ENCODE measurements at regions not wholly inside any gene's neighbourhood (a gene's known extent, or its start where the extent isn't known, plus 50 kb on each side); places are given as distances from the start of the nearest gene placed in this dataset.

GRCh38 chr1:59151860-59152259, 145.0 kb upstream of the FGGY start:
- Histone ChIP-seq H3K79me2 (replicated peaks; ENCODE audit: insufficient read depth, low read length) (no peaks in the 10 kb centered on the region), H3K36me3 (ENCODE audit: insufficient read depth, low read length) (no peaks in the 10 kb centered on the region), H3K9me3 (ENCODE audit: low read length) (no peaks in the 10 kb centered on the region), H3K4me3 (ENCODE audit: low read length) (no peak overlapping the region), H4K20me1 (ENCODE audit: insufficient read depth) (no peaks in the 10 kb centered on the region), H3F3A (ENCODE audit: insufficient read depth, low read length, poor library complexity, severe bottlenecking) (no peaks in the 10 kb centered on the region), H3K9ac (ENCODE audit: low read length) (no peak overlapping the region), H3K9me2 (ENCODE audit: insufficient read depth, low read length) (no peaks in the 10 kb centered on the region), H2AFZ (ENCODE audit: low read depth, low read length) (no peak overlapping the region), H3K27ac (ENCODE audit: low read length) (no peak overlapping the region), H3K27me3 (ENCODE audit: insufficient read depth, low read depth, low read length) (peaks cover 13% of the 10 kb centered on the region), H3K4me2 (ENCODE audit: low read length) (no peak overlapping the region)
- TF ChIP-seq TAF1 (IDR thresholded peaks at IDR 0.05; ENCODE audit: low read depth): no peak
- TF ChIP-seq CTCF (IDR thresholded peaks at IDR 0.05; ENCODE audit: poor library complexity, severe bottlenecking): no peak
- TF ChIP-seq POLR2AphosphoS5 (IDR thresholded peaks at IDR 0.05): no peak
- no peak for TF ChIP-seq MXI1 (conservative IDR thresholded peaks at IDR 0.05; ENCODE audit: poor library complexity, severe bottlenecking)
- TF ChIP-seq RAD21 (conservative IDR thresholded peaks at IDR 0.05): no peak
- no peak for TF ChIP-seq EP300 (conservative IDR thresholded peaks at IDR 0.05; ENCODE audit: poor library complexity, severe bottlenecking)
- TF ChIP-seq EZH2 (IDR thresholded peaks at IDR 0.05; ENCODE audit: borderline replicate concordance, insufficient read depth, low read length, poor library complexity, severe bottlenecking): no peak
- no peak for TF ChIP-seq SMC3 (conservative IDR thresholded peaks at IDR 0.05; ENCODE audit: poor library complexity)
- TF ChIP-seq REST (IDR thresholded peaks at IDR 0.05; ENCODE audit: borderline replicate concordance): no peak

DNA sequence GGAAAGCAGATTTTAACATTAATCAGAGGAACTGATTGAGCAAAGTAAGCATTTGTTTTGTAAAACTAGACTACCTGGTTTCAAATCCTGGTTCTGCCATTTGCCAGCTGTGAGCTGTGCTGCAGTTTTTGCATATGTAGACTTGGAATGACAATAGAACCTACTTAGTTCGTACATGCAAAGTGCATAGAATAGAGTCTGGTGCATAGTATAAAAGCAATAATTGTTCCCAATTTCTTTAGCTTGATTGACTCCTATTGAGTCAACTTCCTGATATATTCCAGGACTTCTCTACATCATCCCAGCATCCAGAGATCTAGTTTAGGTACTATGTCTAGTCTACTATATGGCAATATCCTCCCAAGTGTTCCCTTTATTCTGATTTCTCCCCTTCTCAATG, 144.4 kb upstream of the FGGY start:
- H3K79me2 ChIP-seq (replicated peaks; ENCODE audit: insufficient read depth, low read length): no peaks in the 10 kb centered on the region
- H3K27ac ChIP-seq (ENCODE audit: low read length): no peak overlapping the region
- no peak overlapping the region for H3K9ac ChIP-seq (ENCODE audit: low read length)
- H3K9me2 ChIP-seq (ENCODE audit: insufficient read depth, low read length): no peaks in the 10 kb centered on the region
- TF ChIP-seq SMC3 (conservative IDR thresholded peaks at IDR 0.05; ENCODE audit: poor library complexity) (no peak), POLR2AphosphoS5 (IDR thresholded peaks at IDR 0.05) (no peak), CTCF (IDR thresholded peaks at IDR 0.05; ENCODE audit: poor library complexity, severe bottlenecking) (no peak), MXI1 (conservative IDR thresholded peaks at IDR 0.05; ENCODE audit: poor library complexity, severe bottlenecking) (no peak), EZH2 (IDR thresholded peaks at IDR 0.05; ENCODE audit: borderline replicate concordance, insufficient read depth, low read length, poor library complexity, severe bottlenecking) (no peak), EP300 (conservative IDR thresholded peaks at IDR 0.05; ENCODE audit: poor library complexity, severe bottlenecking) (no peak), TAF1 (IDR thresholded peaks at IDR 0.05; ENCODE audit: low read depth) (no peak), RAD21 (conservative IDR thresholded peaks at IDR 0.05) (no peak), REST (IDR thresholded peaks at IDR 0.05; ENCODE audit: borderline replicate concordance) (no peak)
- H4K20me1 ChIP-seq (ENCODE audit: insufficient read depth): no peaks in the 10 kb centered on the region
- no peaks in the 10 kb centered on the region for H3F3A ChIP-seq (ENCODE audit: insufficient read depth, low read length, poor library complexity, severe bottlenecking)
- H3K9me3 ChIP-seq (ENCODE audit: low read length): no peaks in the 10 kb centered on the region
- no peak overlapping the region for H3K4me2 ChIP-seq (ENCODE audit: low read length)
- peaks cover 6% of the 10 kb centered on the region for H3K27me3 ChIP-seq (ENCODE audit: insufficient read depth, low read depth, low read length)
- H3K4me3 ChIP-seq (ENCODE audit: low read length): no peak overlapping the region
- no peaks in the 10 kb centered on the region for H3K36me3 ChIP-seq (ENCODE audit: insufficient read depth, low read length)
- no peak overlapping the region for H2AFZ ChIP-seq (ENCODE audit: low read depth, low read length)
